Neutrophil (primary cell): ENCODE measurements at regions not wholly inside any gene's neighbourhood (a gene's known extent, or its start where the extent isn't known, plus 50 kb on each side); places are given as distances from the start of the nearest gene placed in this dataset.

ENCODE experiments used
- H3K27ac ChIP-seq: fragments of 200-600 bp; sonication (generic); 2 replicates; pipeline ENCODE4 v1.5.1; 2016; ENCODE audit warnings: mild to moderate bottlenecking, moderate library complexity
- H3K27me3 ChIP-seq: fragments of 200-600 bp; sonication (generic); 2 replicates; pipeline ENCODE4 v1.6.0; 2016; ENCODE audit warnings: mild to moderate bottlenecking
- H3K36me3 ChIP-seq: fragments of 200-600 bp; sonication (generic); 2 replicates; pipeline ENCODE4 v1.5.1; 2017
- H3K4me1 ChIP-seq, 2 experiments: fragments of 200-600 bp in 1 of 2; sonication (generic) in 1 of 2; 1 replicate in 1 of 2; 2 replicates in 1 of 2; pipeline versions ENCODE4 v1.5.1 to v1.6.1; 2013 to 2016; ENCODE audit warnings: low read depth in 1 of 2, low read length in 1 of 2, mild to moderate bottlenecking in 1 of 2, moderate library complexity in 1 of 2; ENCODE audit not compliant: control insufficient read depth in 1 of 2, insufficient read depth in 1 of 2
- H3K4me3 ChIP-seq, 2 experiments: fragments of 200-600 bp in 1 of 2; sonication (generic) in 1 of 2; 1 replicate in 1 of 2; 2 replicates in 1 of 2; pipeline ENCODE4 v1.5.1; 2013 to 2016; ENCODE audit warnings: low read depth in 1 of 2, low read length in 1 of 2, mild to moderate bottlenecking in 1 of 2, moderate library complexity in 1 of 2
- H3K9me3 ChIP-seq: fragments of 200-600 bp; sonication (generic); 2 replicates; pipeline ENCODE4 v1.5.1; 2016
- CTCF ChIP-seq: fragments of 200-600 bp; sonication (generic); IDR thresholded peaks from 2 replicates; pipeline ENCODE4 v1.5.1; 2016; ENCODE audit warnings: antibody characterized with exemption

- H3K27ac ChIP-seq: no peak overlapping the region
- TF ChIP-seq CTCF: no peak
- no peaks in the 10 kb centered on the region for H3K36me3 ChIP-seq
- no peaks in the 10 kb centered on the region for H3K4me1 ChIP-seq
- H3K9me3 ChIP-seq: no peaks in the 10 kb centered on the region
- no peak overlapping the region for H3K4me3 ChIP-seq
- peaks cover 18% of the 10 kb centered on the region for H3K27me3 ChIP-seq
These were observed 135.8 kb downstream of the RPL22L1 start for GRCh38 chr3:170734043-170734734.

- Histone ChIP-seq H3K4me1 (no peaks in the 10 kb centered on the region), H3K27ac (no peak overlapping the region), H3K36me3 (no peaks in the 10 kb centered on the region), H3K27me3 (peaks cover 11% of the 10 kb centered on the region), H3K4me3 (no peak overlapping the region), H3K9me3 (no peaks in the 10 kb centered on the region)
- no peak for TF ChIP-seq CTCF
These were observed 137.2 kb downstream of the RPL22L1 start for GRCh38 chr3:170732660-170733245.

GRCh38 chr3:170731281-170731680 lies 138.7 kb downstream of the RPL22L1 start:
- H3K4me1 ChIP-seq: no peaks in the 10 kb centered on the region
- peaks cover 11% of the 10 kb centered on the region for H3K27me3 ChIP-seq
- no peaks in the 10 kb centered on the region for H3K9me3 ChIP-seq
- no peak overlapping the region for H3K27ac ChIP-seq
- no peak overlapping the region for H3K4me3 ChIP-seq
- TF ChIP-seq CTCF: no peak
- no peaks in the 10 kb centered on the region for H3K36me3 ChIP-seq

GRCh38 chr3:170730071-170730812 lies 139.8 kb downstream of the RPL22L1 start:
- no peak overlapping the region for H3K27ac ChIP-seq
- H3K4me1 ChIP-seq: no peaks in the 10 kb centered on the region
- H3K4me3 ChIP-seq: no peak overlapping the region
- no peaks in the 10 kb centered on the region for H3K36me3 ChIP-seq
- H3K27me3 ChIP-seq: peaks cover 11% of the 10 kb centered on the region
- TF ChIP-seq CTCF: no peak
- no peaks in the 10 kb centered on the region for H3K9me3 ChIP-seq

GRCh38 chr3:170728181-170728580 lies 141.8 kb downstream of the RPL22L1 start:
- Histone ChIP-seq H3K27ac (no peak overlapping the region), H3K9me3 (no peaks in the 10 kb centered on the region), H3K36me3 (no peaks in the 10 kb centered on the region), H3K27me3 (no peaks in the 10 kb centered on the region), H3K4me3 (no peak overlapping the region), H3K4me1 (no peaks in the 10 kb centered on the region)
- no peak for TF ChIP-seq CTCF
